22Rv1 (cell line): ENCODE measurements at regions not wholly inside any gene's neighbourhood (a gene's known extent, or its start where the extent isn't known, plus 50 kb on each side); places are given as distances from the start of the nearest gene placed in this dataset.

Source experiments
- H3K27ac ChIP-seq: fragments of 450-650 bp; 2 replicates; pipeline ENCODE4 v1.5.1; 2017
- CTCF ChIP-seq: fragments of 450-650 bp; IDR thresholded peaks from 2 replicates; pipeline ENCODE4 v1.5.1; 2017; ENCODE audit warnings: mild to moderate bottlenecking
- ZFX ChIP-seq: fragments of 450-650 bp; IDR thresholded peaks from 2 replicates; pipeline ENCODE4 v1.6.1; 2017; ENCODE audit warnings: antibody characterized with exemption, borderline replicate concordance

- TF ChIP-seq ZFX (no peak), CTCF (no peak)
- no peak overlapping the region for H3K27ac ChIP-seq
Observed at GRCh38 chr6:53446151-53446550, 97.4 kb upstream of the ELOVL5 start.

- H3K27ac ChIP-seq, result no peak overlapping the region
- TF ChIP-seq CTCF (no peak), ZFX (no peak)
Observed at GRCh38 chr6:53441761-53442160, 93.0 kb upstream of the ELOVL5 start.

GRCh38 chr6:53441035-53441493, 92.3 kb upstream of the ELOVL5 start:
- TF ChIP-seq ZFX (no peak), CTCF (no peak)
- H3K27ac ChIP-seq, result no peak overlapping the region

- TF ChIP-seq CTCF (no peak), ZFX (no peak)
- 0 out of 2 replicates have a peak overlapping the region, but pooled peaks have one; percentile 8 for H3K27ac ChIP-seq
Observed at GRCh38 chr6:53440336-53440945, 91.7 kb upstream of the ELOVL5 start.

GRCh38 chr6:53439556-53439955, 90.8 kb upstream of the ELOVL5 start:
- no peak for TF ChIP-seq ZFX
- no peak for TF ChIP-seq CTCF
- no peak overlapping the region for H3K27ac ChIP-seq

GRCh38 chr6:53437557-53438202, 88.9 kb upstream of the ELOVL5 start:
- TF ChIP-seq CTCF, result peak; percentile 86
- TF ChIP-seq ZFX, result no peak
- H3K27ac ChIP-seq, result no peak overlapping the region
